ENCODE measurements at regions not wholly inside any gene's neighbourhood (a gene's known extent, or its start where the extent isn't known, plus 50 kb on each side); places are given as distances from the start of the nearest gene placed in this dataset.
"Not testable (repeated sequence)": the region's sequence is repeated elsewhere in the genome, so short reads cannot be mapped to it uniquely, and the experiment has no call there.

DNA sequence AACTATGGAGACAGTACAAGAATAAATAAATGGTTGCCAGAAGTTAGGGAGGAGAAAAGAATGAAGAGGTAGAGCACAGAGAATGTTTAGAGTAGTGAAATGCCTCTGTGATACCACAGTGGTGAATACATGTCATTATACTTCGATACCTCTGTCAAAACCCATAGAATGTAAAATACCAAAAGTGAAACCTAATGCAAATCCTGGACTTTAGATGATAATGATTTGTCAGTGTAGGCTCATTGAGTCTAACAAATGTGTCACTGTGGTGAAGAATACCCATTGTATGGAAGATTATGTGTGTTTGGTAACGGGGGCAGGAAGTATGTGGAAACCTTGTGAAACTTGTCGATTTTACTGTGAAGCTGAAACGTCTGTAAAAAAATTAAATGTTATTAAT, 1106.5 kb upstream of the TMPRSS15 start:
- no peak for DNase-seq (ENCODE audit: low read depth in 2 of 2)

DNA sequence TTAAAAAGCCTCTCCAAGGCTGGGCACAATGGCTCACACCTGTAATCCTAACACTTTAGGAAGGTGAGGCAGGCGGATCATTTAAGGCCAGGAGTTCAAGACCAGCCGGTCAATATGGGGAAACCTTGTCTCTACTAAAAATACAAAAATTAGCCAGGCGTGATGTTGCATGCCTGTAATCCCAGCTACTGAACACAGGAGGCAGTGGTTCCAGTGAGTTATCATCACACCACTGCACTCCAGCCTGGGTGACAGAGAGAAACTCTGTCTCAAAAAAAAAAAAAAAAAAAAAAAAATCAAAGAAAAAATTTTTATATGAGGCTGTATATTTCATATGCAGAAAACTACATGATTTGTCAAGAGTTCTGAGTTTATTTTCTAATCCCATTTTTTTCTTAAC, 1107.1 kb upstream of the TMPRSS15 start:
- DNase-seq (ENCODE audit: low read depth in 2 of 2): no peak

DNA sequence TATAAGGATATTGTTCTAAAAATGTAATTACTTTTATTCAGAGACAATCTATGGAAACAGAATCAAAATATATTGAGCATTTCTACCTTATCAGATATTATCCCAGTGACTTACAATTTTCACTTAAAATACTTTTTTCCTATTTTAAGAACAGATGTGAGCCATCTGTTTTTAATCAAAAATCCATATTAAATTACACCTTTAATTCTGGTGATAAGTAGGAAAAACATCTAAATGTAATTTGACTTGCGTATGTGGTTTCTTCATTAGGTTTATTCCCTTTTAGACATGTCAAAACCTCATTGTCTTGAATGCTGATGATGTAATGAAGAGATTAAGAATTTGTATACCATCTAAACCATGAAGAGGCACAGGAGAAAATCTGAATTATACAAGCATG, 1118.8 kb upstream of the TMPRSS15 start:
- no peak for DNase-seq (ENCODE audit: low read depth in 2 of 2)

DNA sequence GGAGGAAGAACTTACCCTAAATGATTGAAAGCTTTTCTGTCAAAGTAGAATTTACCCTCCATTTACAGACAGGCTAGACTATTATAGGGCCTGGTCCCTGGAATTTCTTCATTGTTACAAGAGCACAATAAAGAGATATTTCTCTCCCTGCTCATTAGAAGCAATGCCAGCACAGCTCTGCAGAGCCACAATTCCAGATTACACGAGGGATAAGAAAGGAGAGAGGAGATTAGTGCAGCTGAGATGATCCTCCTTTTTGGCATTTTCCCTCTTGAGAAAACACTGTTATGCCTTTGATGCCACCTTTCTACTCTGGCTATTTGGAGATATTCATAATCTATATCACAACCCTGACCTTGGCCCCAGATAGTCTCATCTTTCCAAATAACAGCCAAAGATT, 1119.5 kb upstream of the TMPRSS15 start:
- DNase-seq (ENCODE audit: low read depth in 2 of 2): no peak

DNA sequence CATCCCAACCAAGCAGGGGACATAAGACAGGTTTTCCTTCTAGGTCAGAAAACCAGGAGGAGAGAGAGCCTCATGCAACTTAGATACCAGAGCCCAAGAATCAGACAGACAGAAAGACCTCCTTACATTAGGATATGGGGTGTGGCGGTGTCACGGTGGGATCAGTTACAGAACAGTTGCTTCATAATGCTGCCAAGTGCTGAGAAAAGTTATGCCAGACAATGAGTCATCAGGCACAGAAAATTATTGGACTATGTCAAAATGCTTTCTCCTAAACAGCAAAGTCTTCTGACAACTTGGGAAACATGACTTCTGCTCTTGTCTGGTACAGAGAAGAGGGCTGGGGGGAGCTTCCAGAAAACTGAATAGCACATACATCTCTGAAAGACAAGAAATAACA, 1120.2 kb upstream of the TMPRSS15 start:
- no peak for DNase-seq (ENCODE audit: low read depth in 2 of 2)

DNA sequence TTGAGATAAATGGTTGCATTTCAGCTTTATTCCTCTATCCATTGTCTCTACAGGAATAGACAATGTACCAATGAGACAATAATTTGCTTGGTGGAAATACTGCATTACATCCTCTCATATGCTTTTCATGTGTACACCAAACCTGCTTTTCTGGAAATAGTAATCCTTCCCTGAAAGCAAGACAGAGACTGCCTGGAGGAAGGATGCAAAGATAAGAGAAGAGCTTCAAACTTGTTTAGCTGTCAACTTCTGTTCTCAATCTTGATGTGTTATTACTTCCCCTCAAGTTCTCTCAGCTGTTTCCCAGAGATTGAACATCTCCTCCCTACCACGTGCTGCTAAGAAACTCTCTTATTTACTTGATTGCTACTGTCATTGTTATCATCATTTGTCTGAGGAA, 1125.4 kb upstream of the TMPRSS15 start:
- no peak for DNase-seq (ENCODE audit: low read depth in 2 of 2)

DNA sequence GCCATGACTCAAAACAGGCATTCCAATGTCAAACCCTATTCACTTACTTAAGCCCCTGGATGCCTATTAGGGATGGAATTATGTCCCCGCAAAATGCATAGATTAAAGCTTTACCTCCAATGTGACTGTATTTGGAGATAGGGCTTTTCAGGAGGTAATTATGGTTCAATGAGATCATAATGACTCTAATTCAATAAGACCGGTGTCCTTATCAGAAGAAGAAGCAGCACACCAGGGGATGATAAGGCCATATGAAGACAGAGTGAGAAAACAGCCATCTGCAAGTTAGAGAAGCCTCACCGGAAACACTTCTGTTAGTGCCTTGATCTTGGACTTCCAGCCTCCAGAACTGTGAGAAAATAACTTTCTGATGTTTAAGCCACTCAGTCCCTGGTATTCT, 1131.8 kb upstream of the TMPRSS15 start:
- no peak for DNase-seq (ENCODE audit: low read depth in 2 of 2)

DNA sequence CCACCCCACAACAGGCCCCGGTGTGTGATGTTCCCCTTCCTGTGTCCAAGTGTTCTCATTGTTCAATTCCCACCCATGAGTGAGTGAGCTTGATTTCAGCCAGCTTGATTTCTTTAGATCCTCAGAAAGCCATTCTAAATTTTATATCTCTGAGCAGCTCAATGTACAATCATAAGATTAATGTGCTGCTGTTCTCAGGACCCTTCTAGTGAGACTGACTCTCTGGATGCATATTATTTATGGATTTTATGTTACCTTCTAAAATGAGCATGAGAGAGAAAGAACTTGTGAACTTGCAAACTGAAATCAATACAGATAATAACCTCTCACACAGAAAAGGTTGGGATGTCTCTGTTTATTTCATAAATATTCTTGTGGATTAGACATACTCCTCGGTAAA, 1133.5 kb upstream of the TMPRSS15 start:
- DNase-seq (ENCODE audit: low read depth in 2 of 2): no peak

DNA sequence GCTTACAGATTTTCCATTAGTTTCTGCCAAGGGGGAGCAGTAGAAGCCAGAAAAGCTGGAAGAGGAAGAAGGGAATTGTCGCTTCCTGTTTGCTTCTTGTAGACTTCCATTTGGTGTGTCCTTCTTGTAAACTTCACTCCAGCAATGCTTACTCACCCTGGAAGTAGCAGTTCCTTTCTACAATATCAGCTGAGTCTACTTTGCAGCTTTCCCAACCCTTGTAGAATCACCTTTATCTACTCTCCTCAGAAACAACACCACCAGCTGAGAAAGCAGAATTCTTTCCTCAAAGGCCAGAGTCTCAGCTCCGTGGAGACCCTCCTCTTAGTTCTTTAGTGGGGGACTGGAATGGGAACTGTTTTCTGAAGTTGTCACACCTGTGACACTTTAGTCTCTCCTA, 1136.7 kb upstream of the TMPRSS15 start:
- DNase-seq (ENCODE audit: low read depth in 2 of 2): no peak

DNA sequence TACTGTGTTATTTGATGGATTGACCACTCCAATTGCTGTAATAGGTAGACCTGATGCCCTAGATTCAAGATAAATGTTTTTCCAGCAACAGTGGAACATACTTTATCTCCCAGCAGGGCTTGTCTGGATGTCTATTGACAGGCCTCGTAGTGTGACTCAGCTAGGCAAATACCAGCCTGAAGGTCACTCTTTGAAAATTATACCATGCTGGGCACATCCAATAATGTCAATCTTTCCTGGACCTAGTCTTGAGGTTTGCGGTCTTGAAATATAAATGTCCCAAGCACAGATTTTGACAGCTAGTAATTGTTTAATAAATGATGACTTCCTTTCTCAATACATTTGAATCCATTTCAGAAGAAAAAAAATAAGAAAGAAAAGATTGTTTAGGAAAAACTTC, 1138.0 kb upstream of the TMPRSS15 start:
- no peak for DNase-seq (ENCODE audit: low read depth in 2 of 2)

DNA sequence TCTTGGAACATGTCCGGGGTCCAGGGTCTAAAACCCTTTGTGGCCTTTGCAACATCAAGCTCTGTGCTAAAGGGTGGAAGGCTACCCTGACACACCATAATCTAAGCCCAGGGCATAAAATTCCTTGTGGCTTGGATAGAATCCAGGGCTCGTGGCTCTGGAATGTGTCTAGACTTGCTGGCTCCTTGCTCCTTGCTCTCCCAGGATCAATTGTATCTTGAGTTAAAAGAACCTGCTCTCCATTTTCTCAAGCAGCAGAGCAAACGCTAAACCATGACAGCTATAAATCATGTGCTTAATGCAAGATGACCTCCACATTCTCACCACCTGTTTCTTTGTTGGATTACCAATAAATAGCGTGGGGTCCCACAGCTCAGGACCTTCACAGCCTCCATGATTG, 1140.9 kb upstream of the TMPRSS15 start:
- not testable (repeated sequence) for DNase-seq (ENCODE audit: low read depth in 2 of 2)

DNA sequence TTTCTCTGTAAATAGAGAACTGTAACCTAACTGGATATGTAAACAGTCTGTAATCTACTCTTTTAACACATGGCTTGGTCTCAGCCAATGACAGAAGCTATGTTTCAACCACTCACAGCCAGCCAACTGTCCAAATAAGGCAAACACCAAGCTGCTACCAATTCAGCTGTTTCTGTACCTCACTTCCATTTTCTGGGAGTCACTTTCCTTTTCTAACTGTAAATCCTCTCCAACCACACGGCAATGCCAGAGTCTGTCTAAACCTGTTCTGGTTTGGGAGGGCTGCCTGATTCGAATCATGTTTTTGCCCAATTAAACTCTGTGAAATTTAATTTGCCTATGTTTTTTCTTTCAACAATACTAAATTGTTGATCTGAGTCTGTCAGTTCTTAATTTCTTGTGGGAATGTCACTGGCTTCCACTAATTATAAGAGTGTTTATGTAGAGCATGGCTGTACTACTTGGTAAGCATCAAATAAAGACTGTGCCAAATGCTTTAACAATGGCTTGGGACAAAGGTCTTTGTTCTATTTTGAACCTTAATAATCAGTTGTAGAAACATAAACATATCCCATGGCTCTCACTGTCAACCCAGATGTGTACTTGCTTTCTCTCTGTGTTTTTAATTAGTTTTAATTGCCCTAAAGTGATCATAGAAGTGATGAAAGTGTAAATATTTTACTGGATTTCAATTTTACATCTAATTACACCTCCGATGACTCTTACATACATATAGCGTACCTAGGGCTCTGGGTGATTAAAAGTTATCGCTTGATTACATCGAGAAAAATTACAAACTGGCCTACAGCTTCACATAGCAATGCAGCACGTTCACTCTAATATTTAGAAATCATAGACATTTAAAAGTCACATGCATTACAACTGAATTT, 1144.6 kb upstream of the TMPRSS15 start:
- DNase-seq (ENCODE audit: low read depth in 2 of 2): no peak

DNA sequence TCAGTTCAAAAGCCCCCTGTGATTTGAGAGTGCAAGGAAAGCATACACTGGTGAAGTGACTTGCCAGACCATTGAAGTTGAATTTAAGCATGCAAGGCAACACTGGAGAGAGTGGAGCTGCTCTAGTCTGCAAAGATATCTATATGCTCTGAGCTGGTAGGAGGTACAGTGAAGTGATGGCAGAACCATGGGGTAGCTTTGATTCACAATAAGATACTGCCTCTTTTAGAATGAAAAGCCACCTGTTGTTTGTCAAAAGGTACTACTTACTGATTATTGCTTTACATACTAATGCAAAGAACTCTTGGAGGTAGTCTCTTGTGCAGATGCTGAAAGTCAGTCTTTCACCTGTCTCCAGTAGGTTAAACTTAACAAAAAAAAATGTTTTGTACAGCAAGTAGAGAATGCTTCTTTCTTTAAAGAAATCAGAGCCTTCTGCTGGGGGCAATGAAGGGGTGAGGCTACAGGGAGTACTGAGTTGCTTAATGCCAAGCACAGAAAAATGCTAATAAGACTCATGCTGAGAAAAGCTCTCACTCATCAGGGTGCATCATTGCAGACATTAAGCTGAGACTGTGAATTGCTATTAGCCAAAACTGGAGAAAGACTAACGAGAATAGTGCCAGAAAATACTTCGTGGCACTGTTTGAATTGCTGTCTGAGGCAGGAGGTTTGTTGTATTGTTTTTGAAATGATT, 1150.5 kb upstream of the TMPRSS15 start:
- no peak for DNase-seq (ENCODE audit: low read depth in 2 of 2)

DNA sequence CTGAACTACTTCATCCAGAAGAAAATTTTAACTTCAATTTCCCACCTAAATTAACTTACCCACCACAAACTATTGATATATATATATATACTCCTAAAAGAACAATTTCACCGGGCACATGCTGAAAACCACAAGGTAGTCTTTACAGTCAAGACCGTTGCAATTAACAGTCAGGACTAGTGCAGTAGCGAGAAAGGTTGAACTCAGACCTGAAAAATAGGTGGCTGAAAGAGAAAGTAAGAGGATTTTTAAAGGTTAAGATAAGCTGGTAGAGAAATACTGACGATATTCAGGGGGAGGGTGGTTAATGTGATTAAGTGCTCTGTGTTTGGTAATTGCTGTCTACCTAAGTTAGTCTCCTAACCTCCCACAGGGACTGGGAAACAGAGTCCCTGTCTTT, 1153.5 kb upstream of the TMPRSS15 start:
- no peak for DNase-seq (ENCODE audit: low read depth in 2 of 2)

DNA sequence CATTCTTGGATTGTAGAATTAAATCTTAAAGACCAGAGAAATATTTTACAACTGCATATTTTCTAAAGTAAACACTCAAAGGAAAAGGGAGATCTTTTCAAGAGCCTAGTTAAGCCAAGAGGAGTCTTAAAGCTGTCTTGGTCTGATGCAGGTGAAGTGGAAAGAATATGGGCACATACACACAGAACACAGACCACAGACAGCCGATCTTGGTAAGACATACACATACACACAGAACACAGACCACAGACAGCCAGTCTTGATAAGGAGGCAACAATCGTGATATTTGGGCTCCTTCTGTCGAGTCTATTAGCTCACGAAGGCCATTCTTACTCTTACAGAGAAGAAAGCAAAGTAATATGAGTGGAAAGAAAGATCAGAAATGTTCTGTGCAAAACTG, 1153.9 kb upstream of the TMPRSS15 start:
- DNase-seq (ENCODE audit: low read depth in 2 of 2): no peak

DNA sequence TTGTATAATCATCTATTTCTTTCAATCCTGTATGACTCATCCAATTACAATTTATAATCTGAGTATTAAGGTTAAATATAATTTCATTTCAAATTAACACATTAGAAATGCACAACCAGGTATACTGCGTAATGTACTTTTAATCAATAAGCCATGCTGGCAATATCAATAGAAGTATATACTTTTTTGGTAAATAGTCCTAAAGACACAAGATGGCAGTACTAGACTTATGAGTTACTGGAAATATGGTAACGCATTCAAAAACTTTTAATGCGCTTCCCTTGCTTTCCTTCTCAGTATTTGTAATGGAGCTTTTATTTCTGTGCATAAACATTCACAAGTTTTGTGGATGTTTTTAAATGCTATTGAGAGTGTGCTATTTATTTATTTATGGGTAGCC, 1162.0 kb upstream of the TMPRSS15 start:
- no peak for DNase-seq (ENCODE audit: low read depth in 2 of 2)

DNA sequence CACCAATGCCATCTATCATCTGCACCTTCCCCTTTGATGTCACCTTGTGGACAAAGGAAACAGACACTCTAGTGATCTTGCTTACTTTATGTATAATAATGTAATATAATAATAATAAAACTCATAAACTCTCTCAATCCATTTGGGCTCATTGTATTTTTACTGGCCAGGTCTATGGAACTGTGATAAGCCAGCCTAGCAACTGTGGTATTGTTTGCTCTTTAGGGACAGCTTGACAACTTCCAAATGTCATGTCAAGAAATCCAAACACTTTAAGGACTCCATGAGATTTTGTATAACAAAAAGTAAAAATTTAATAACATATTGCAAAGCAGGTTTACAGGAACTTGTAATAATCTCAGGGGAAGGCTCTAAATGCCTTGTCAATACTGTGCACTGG, 1163.4 kb upstream of the TMPRSS15 start:
- DNase-seq (ENCODE audit: low read depth in 2 of 2): no peak

DNA sequence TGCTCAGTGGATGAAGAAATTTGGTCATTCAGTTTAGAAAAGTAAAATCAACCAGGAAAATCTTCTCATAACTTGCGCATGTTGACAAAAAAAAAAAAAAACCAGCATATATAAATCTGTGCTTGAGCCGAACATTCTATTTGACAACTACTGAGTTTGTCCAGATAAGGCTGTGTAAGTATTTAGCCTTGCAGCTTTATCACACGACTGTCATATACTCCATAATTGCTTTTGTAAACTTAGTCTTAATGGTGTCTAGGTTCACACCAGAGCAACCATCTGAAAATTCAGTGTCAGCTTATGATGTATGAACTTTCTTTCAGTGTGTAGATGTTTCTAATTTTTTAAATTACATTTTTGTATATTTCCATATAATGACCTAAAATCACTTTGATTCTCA, 1173.8 kb upstream of the TMPRSS15 start:
- no peak for DNase-seq (ENCODE audit: low read depth in 2 of 2)

DNA sequence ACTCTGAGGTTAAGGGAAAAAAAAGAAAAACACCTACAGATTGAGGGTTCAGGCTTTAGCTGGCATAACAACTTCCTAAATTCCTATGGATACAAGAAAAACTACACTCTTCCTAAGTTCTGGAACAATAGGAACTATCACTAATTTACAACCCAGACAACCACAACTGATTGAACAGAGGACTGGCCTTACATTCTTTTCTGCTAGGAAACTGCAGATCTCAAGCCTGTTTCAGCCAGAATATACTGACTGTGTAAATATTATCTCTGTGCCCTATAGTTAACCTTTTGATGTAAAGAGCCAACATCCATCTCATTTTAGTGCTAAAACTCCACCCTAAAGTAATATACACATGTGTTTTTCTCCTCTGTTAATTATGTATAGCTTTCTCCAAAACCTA, 1186.5 kb upstream of the TMPRSS15 start:
- no peak for DNase-seq (ENCODE audit: low read depth in 2 of 2)

DNA sequence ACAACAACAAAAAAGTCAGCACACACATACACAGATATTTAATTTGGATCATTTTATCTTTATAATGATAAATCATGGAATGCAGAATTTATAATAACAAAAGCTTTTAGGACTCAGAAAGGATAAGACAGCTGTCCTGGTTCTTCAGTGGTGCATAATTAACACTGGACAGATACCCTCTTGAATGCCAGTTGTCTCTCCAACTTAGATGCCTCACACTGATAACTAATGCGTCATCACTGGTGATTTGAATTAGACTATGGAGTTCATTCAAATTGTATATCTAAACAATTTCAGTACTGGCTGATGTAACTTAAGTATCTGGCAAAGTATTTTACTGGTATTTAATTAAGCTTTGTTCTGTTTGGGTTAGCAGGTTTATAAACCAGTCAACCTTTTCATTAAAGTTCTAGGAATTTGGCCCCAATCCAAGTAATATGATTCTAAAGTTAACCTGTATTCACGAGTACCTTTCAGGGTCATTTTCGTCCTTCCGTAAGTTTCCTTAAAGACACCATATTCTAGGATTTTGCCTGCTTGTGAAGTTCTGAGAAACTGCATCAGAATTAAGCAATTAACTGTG, 1199.5 kb upstream of the TMPRSS15 start:
- DNase-seq (ENCODE audit: low read depth in 2 of 2): no peak

DNA sequence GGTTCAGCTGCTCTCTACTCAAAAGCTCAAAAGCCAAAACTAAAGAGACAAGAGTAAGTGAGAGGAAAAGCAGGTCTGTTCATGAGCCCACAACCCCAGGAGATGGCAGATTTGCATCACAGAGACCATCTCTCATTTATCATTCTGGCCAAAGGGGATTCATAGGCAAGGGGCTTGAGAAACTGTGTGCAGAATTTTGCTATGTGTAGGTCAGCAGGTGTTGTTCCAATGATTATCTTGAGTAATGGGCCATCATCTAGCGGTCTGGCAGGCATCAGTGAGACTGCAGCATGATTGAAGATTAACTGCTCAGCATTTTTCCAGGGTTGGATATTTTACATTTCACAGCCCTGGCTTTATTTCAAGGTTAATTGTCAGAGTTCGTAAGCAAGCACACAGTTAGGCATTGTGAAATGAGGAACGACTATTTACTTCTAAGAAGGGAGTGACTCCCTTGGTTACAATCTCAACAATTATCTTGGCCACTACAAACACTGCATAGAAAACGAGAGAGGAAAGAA, 1204.6 kb upstream of the TMPRSS15 start:
- no peak for DNase-seq (ENCODE audit: low read depth in 2 of 2)

DNA sequence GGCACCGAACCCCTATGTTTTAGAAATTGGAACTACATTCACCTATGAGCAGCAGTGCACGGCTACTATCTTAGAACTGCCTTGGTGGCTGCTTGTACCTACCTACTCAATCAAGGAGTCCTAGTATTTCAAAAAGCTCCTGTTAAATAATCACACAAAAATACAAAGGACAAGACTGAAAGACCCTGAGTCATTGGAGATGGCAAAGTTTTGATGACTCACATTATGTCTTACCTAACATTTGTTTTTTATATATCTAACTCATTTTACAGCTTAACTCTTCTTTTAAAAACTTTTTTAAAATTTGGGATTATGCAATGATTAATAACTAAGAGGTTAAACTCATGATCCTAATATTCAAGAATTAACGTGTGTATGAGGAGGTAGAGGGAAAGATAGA, 1206.0 kb upstream of the TMPRSS15 start:
- no peak for DNase-seq (ENCODE audit: low read depth in 2 of 2)
